ENCODE measurements at regions not wholly inside any gene's neighbourhood (a gene's known extent, or its start where the extent isn't known, plus 50 kb on each side); places are given as distances from the start of the nearest gene placed in this dataset.

GRCh38 chr5:56471707-56472106 is 238.6 kb upstream of the ANKRD55 start:
- no peak for TF ChIP-seq CTCF (IDR thresholded peaks at IDR 0.05; ENCODE audit: unreplicated experiment)
- POLR2A ChIA-PET = interaction anchor here (0.6 kb wide), 1 partner anchor 8 kb away, joined by 3 read pairs; no protein-coding TSS in a partner anchor
- Mint-ChIP-seq H3K27me3 (ENCODE audit: insufficient read depth, unreplicated experiment) (no peaks in the 10 kb centered on the region), H3K9me3 (ENCODE audit: unreplicated experiment) (no peaks in the 10 kb centered on the region), H3K36me3 (ENCODE audit: insufficient read depth, unreplicated experiment) (no peaks in the 10 kb centered on the region), H3K4me1 (ENCODE audit: insufficient read depth, unreplicated experiment) (no peaks in the 10 kb centered on the region), H3K27ac (ENCODE audit: low read depth, unreplicated experiment) (no peak overlapping the region), H3K4me3 (ENCODE audit: unreplicated experiment) (no peak overlapping the region)
- intact Hi-C loops (cut with micrococcal nuclease) = no loop called here
- CTCF ChIA-PET = interaction anchor here (1.0 kb wide), 1 partner anchor 366 kb away, joined by 3 read pairs; no protein-coding TSS in a partner anchor
- no TSS peak for BruUV-seq (replicated peaks)
- no peak for DNase-seq (ENCODE audit: unreplicated experiment)

- BruUV-seq (replicated peaks) = no TSS peak
- ChIA-PET CTCF (no interaction called here), POLR2A (no interaction called here)
- TF ChIP-seq CTCF (IDR thresholded peaks at IDR 0.05; ENCODE audit: unreplicated experiment) = no peak
- Mint-ChIP-seq H3K27ac (ENCODE audit: low read depth, unreplicated experiment) (no peak overlapping the region), H3K27me3 (ENCODE audit: insufficient read depth, unreplicated experiment) (no peaks in the 10 kb centered on the region), H3K36me3 (ENCODE audit: insufficient read depth, unreplicated experiment) (no peaks in the 10 kb centered on the region), H3K4me1 (ENCODE audit: insufficient read depth, unreplicated experiment) (peaks cover 7% of the 10 kb centered on the region), H3K4me3 (ENCODE audit: unreplicated experiment) (no peak overlapping the region), H3K9me3 (ENCODE audit: unreplicated experiment) (no peaks in the 10 kb centered on the region)
- intact Hi-C loops (cut with micrococcal nuclease) = no loop called here
- DNase-seq (ENCODE audit: unreplicated experiment) = no peak
Observed at GRCh38 chr5:56470007-56470406, 236.9 kb upstream of the ANKRD55 start.

GRCh38 chr5:56468277-56468676 is 235.1 kb upstream of the ANKRD55 start:
- H3K27me3 Mint-ChIP-seq (ENCODE audit: insufficient read depth, unreplicated experiment) = no peaks in the 10 kb centered on the region
- no peak overlapping the region for H3K27ac Mint-ChIP-seq (ENCODE audit: low read depth, unreplicated experiment)
- ChIA-PET CTCF (no interaction called here), POLR2A (interaction anchor here (0.8 kb wide), 1 partner anchor 15 kb away, joined by 3 read pairs; no protein-coding TSS in a partner anchor)
- TF ChIP-seq CTCF (IDR thresholded peaks at IDR 0.05; ENCODE audit: unreplicated experiment) = no peak
- H3K4me3 Mint-ChIP-seq (ENCODE audit: unreplicated experiment) = no peak overlapping the region
- BruUV-seq (replicated peaks) = no TSS peak
- no peaks in the 10 kb centered on the region for H3K9me3 Mint-ChIP-seq (ENCODE audit: unreplicated experiment)
- no peaks in the 10 kb centered on the region for H3K36me3 Mint-ChIP-seq (ENCODE audit: insufficient read depth, unreplicated experiment)
- intact Hi-C loops (cut with micrococcal nuclease) = no loop called here
- H3K4me1 Mint-ChIP-seq (ENCODE audit: insufficient read depth, unreplicated experiment) = peaks cover 7% of the 10 kb centered on the region
- no peak for DNase-seq (ENCODE audit: unreplicated experiment)

GRCh38 chr5:56467176-56467717 is 234.1 kb upstream of the ANKRD55 start:
- ChIA-PET CTCF (interaction anchor here (0.7 kb wide), 1 partner anchor 15 kb away, joined by 3 read pairs; no protein-coding TSS in a partner anchor), POLR2A (no interaction called here)
- TF ChIP-seq CTCF (IDR thresholded peaks at IDR 0.05; ENCODE audit: unreplicated experiment) = no peak
- BruUV-seq (replicated peaks) = no TSS peak
- Mint-ChIP-seq H3K9me3 (ENCODE audit: unreplicated experiment) (no peaks in the 10 kb centered on the region), H3K4me1 (ENCODE audit: insufficient read depth, unreplicated experiment) (peaks cover 7% of the 10 kb centered on the region), H3K4me3 (ENCODE audit: unreplicated experiment) (no peak overlapping the region), H3K27ac (ENCODE audit: low read depth, unreplicated experiment) (no peak overlapping the region), H3K27me3 (ENCODE audit: insufficient read depth, unreplicated experiment) (no peaks in the 10 kb centered on the region), H3K36me3 (ENCODE audit: insufficient read depth, unreplicated experiment) (no peaks in the 10 kb centered on the region)
- no peak for DNase-seq (ENCODE audit: unreplicated experiment)
- intact Hi-C loops (cut with micrococcal nuclease) = no loop called here

Measured in MCF 10A (cell line).